ENCODE measurements at regions not wholly inside any gene's neighbourhood (a gene's known extent, or its start where the extent isn't known, plus 50 kb on each side); places are given as distances from the start of the nearest gene placed in this dataset.

DNA sequence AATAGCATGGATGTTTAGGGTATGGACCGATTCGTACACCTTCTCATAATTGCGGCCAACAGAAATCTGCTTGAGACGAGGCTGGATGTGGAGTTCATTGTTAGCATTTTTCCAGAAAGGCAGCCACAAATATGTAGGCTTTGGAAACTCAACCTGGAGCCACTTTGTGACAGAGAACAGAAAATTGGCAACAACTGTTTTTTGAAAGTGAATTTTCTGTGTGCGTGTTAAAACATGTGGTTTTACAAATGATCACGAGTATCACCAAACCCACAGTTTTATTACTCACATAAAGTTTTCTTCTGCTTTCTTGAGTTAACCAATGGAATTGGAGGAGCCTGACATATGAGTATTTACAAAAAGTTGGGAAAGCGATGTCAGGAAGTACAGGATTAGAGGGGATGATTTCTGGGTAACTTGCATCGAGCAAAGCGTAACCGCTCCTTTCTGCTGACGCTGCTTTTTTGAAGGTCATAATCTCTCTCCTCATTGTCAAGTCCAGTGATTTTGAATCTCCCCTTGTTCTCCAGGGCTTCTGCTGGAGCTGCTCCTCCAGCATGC, 138.5 kb upstream of the TAF11L2 start:
- no peaks in the 10 kb centered on the region for H3K36me3 ChIP-seq (ENCODE audit: insufficient read depth, low read length)
- H3K79me2 ChIP-seq (ENCODE audit: insufficient read depth, low read length), result no peaks in the 10 kb centered on the region
- no peaks in the 10 kb centered on the region for H3F3A ChIP-seq (ENCODE audit: insufficient read depth, low read length)
- H3K9me2 ChIP-seq (ENCODE audit: low read depth, low read length), result no peaks in the 10 kb centered on the region
- H3K4me1 ChIP-seq (ENCODE audit: insufficient read depth, low read length, severe bottlenecking), result no peaks in the 10 kb centered on the region
- H3K27ac ChIP-seq (ENCODE audit: low read depth, low read length, poor library complexity, severe bottlenecking), result no peak overlapping the region
- no peak overlapping the region for H3K4me2 ChIP-seq (ENCODE audit: low read length)
- H2AFZ ChIP-seq (ENCODE audit: low read length), result no peak overlapping the region
- H3K27me3 ChIP-seq (ENCODE audit: insufficient read depth, low read length), result no peaks in the 10 kb centered on the region
- H3K9ac ChIP-seq (ENCODE audit: low read length), result no peak overlapping the region
- no peaks in the 10 kb centered on the region for H3K9me3 ChIP-seq (ENCODE audit: low read length)
- H3K4me3 ChIP-seq (ENCODE audit: low read depth, low read length, poor library complexity, severe bottlenecking), result no peak overlapping the region
- TF ChIP-seq, protein P1, sequence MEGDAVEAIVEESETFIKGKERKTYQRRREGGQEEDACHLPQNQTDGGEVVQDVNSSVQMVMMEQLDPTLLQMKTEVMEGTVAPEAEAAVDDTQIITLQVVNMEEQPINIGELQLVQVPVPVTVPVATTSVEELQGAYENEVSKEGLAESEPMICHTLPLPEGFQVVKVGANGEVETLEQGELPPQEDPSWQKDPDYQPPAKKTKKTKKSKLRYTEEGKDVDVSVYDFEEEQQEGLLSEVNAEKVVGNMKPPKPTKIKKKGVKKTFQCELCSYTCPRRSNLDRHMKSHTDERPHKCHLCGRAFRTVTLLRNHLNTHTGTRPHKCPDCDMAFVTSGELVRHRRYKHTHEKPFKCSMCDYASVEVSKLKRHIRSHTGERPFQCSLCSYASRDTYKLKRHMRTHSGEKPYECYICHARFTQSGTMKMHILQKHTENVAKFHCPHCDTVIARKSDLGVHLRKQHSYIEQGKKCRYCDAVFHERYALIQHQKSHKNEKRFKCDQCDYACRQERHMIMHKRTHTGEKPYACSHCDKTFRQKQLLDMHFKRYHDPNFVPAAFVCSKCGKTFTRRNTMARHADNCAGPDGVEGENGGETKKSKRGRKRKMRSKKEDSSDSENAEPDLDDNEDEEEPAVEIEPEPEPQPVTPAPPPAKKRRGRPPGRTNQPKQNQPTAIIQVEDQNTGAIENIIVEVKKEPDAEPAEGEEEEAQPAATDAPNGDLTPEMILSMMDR (IDR thresholded peaks at IDR 0.05; ENCODE audit: low read length), result no peak
- no peak for TF ChIP-seq EZH2 (IDR thresholded peaks at IDR 0.05; ENCODE audit: borderline replicate concordance, low read length)
- no peaks in the 10 kb centered on the region for H4K20me1 ChIP-seq (ENCODE audit: insufficient read depth, low read length)

DNA sequence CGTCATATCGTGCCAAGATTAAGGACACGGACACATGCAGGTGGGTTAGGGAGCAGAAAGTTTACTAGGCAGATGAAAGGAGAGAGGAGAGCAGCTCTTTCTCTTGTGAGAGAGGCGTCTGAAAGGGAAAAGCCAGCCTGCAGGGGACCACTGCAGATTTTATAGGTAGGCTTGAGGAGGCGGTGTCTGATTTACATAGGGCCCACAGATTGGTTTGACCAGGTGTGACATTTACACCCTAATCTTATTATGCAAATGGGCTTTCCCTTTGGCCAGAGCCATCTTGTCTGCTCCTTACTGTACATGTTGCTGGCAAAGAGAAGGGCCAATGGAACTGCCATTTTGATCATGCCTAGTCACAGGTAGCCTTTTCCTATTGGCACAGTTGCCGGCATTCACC, 137.2 kb upstream of the TAF11L2 start:
- Histone ChIP-seq H3K4me1 (ENCODE audit: insufficient read depth, low read length, severe bottlenecking) (no peaks in the 10 kb centered on the region), H3K36me3 (ENCODE audit: insufficient read depth, low read length) (no peaks in the 10 kb centered on the region), H3K9me2 (ENCODE audit: low read depth, low read length) (no peaks in the 10 kb centered on the region), H3K4me2 (ENCODE audit: low read length) (no peak overlapping the region), H3K9me3 (ENCODE audit: low read length) (no peaks in the 10 kb centered on the region), H3F3A (ENCODE audit: insufficient read depth, low read length) (no peaks in the 10 kb centered on the region), H3K9ac (ENCODE audit: low read length) (no peak overlapping the region), H2AFZ (ENCODE audit: low read length) (no peak overlapping the region), H3K27me3 (ENCODE audit: insufficient read depth, low read length) (no peaks in the 10 kb centered on the region), H4K20me1 (ENCODE audit: insufficient read depth, low read length) (no peaks in the 10 kb centered on the region), H3K4me3 (ENCODE audit: low read depth, low read length, poor library complexity, severe bottlenecking) (no peak overlapping the region), H3K79me2 (ENCODE audit: insufficient read depth, low read length) (no peaks in the 10 kb centered on the region), H3K27ac (ENCODE audit: low read depth, low read length, poor library complexity, severe bottlenecking) (no peak overlapping the region)
- TF ChIP-seq, protein P1 (IDR thresholded peaks at IDR 0.05; ENCODE audit: low read length), result no peak
- TF ChIP-seq EZH2 (IDR thresholded peaks at IDR 0.05; ENCODE audit: borderline replicate concordance, low read length), result no peak

DNA sequence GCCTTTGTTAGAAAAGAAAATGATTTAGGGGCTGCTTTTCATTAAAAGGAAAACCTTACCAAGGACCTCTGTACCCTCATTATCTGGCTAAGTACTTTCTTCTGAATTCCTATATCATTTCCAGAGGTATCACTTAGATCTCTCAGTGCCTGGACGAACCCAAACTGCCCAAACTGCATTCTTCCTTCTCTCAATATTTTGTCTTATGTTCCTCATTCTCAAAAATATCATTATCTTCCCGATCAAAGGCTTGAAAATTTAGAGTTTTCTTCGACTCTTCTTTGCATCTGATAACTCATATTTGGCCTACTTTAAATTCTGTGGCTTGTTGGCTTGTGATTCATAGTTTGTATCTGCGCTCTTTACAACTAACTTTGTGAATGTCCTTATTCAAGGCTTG, 136.7 kb upstream of the TAF11L2 start:
- Histone ChIP-seq H2AFZ (ENCODE audit: low read length) (no peak overlapping the region), H4K20me1 (ENCODE audit: insufficient read depth, low read length) (no peaks in the 10 kb centered on the region), H3K27me3 (ENCODE audit: insufficient read depth, low read length) (no peaks in the 10 kb centered on the region), H3F3A (ENCODE audit: insufficient read depth, low read length) (no peaks in the 10 kb centered on the region), H3K4me3 (ENCODE audit: low read depth, low read length, poor library complexity, severe bottlenecking) (no peak overlapping the region), H3K9ac (ENCODE audit: low read length) (no peak overlapping the region), H3K36me3 (ENCODE audit: insufficient read depth, low read length) (no peaks in the 10 kb centered on the region), H3K4me1 (ENCODE audit: insufficient read depth, low read length, severe bottlenecking) (no peaks in the 10 kb centered on the region), H3K27ac (ENCODE audit: low read depth, low read length, poor library complexity, severe bottlenecking) (no peak overlapping the region), H3K79me2 (ENCODE audit: insufficient read depth, low read length) (no peaks in the 10 kb centered on the region), H3K9me2 (ENCODE audit: low read depth, low read length) (no peaks in the 10 kb centered on the region), H3K9me3 (ENCODE audit: low read length) (no peaks in the 10 kb centered on the region), H3K4me2 (ENCODE audit: low read length) (no peak overlapping the region)
- TF ChIP-seq, protein P1 (IDR thresholded peaks at IDR 0.05; ENCODE audit: low read length), result no peak
- no peak for TF ChIP-seq EZH2 (IDR thresholded peaks at IDR 0.05; ENCODE audit: borderline replicate concordance, low read length)
